CD4-positive, CD25-positive, alpha-beta regulatory T cell (primary cell): ENCODE measurements at regions not wholly inside any gene's neighbourhood (a gene's known extent, or its start where the extent isn't known, plus 50 kb on each side); places are given as distances from the start of the nearest gene placed in this dataset.

ENCODE experiments used
- ATAC-seq, 2 donors: fragments of 150-1000 bp; cut with Tn5 transposase; one replicate each; pipeline ENCODE4 v1.10.0; 2021; ENCODE audit warnings: low read depth in 2 of 2, moderate number of reproducible peaks in 2 of 2, moderate library complexity in 1 of 2
- DNase-seq, 3 donors: peaks; one replicate each; pipeline versions ENCODE4 v3.0.0 to v3.0.0-alpha.2; 2012 to 2022; ENCODE audit warnings: mixed read lengths in 1 of 3
- H3K27ac ChIP-seq: one replicate; pipeline ENCODE4 v1.7.0; 2013; ENCODE audit warnings: mild to moderate bottlenecking, low read length; ENCODE audit not compliant: insufficient read depth, poor library complexity, severe bottlenecking
- H3K27me3 ChIP-seq: one replicate; pipeline ENCODE4 v1.7.0; 2013; ENCODE audit warnings: low read length; ENCODE audit not compliant: control insufficient read depth, insufficient read depth
- H3K36me3 ChIP-seq: one replicate; pipeline ENCODE4 v1.7.0; 2013; ENCODE audit warnings: mild to moderate bottlenecking, low read length, moderate library complexity; ENCODE audit not compliant: control insufficient read depth, insufficient read depth
- H3K4me1 ChIP-seq: 2 replicates; pipeline ENCODE4 v1.7.0; 2013; ENCODE audit warnings: mild to moderate bottlenecking, low read length; ENCODE audit not compliant: insufficient read depth, control insufficient read depth, poor library complexity, severe bottlenecking
- H3K4me3 ChIP-seq: one replicate; pipeline ENCODE4 v1.7.0; 2013; ENCODE audit warnings: low read depth, mild to moderate bottlenecking, low read length, moderate library complexity
- H3K9me3 ChIP-seq, 2 experiments: 1 replicate in 1 of 2; 2 replicates in 1 of 2; pipeline ENCODE4 v1.7.0; 2013; ENCODE audit warnings: low read length in 2 of 2, mild to moderate bottlenecking in 1 of 2, moderate library complexity in 1 of 2; ENCODE audit not compliant: control insufficient read depth in 2 of 2
- H3K27ac Mint-ChIP-seq, 3 donors: one replicate each; pipeline ENCODE4 v1.8.0; 2020 to 2022; ENCODE audit warnings: mild to moderate bottlenecking in 3 of 3, mixed read lengths in 3 of 3, moderate library complexity in 2 of 3
- H3K27me3 Mint-ChIP-seq: one replicate; pipeline ENCODE4 v1.8.0; 2022; ENCODE audit warnings: mild to moderate bottlenecking, mixed read lengths
- H3K36me3 Mint-ChIP-seq: one replicate; pipeline ENCODE4 v1.8.0; 2020; ENCODE audit warnings: mixed read lengths
- H3K4me1 Mint-ChIP-seq, 4 donors: one replicate each; pipeline ENCODE4 v1.8.0; 2020 to 2022; ENCODE audit warnings: mixed read lengths in 4 of 4, mild to moderate bottlenecking in 1 of 4
- H3K4me3 Mint-ChIP-seq, 4 donors: one replicate each; pipeline ENCODE4 v1.8.0; 2020 to 2022; ENCODE audit warnings: mild to moderate bottlenecking in 4 of 4, mixed read lengths in 4 of 4, moderate library complexity in 3 of 4
- H3K9me3 Mint-ChIP-seq, 7 donors: one replicate each; pipeline ENCODE4 v1.8.0; 2020 to 2022; ENCODE audit warnings: mixed read lengths in 7 of 7, mild to moderate bottlenecking in 3 of 7, moderate library complexity in 2 of 7

DNA sequence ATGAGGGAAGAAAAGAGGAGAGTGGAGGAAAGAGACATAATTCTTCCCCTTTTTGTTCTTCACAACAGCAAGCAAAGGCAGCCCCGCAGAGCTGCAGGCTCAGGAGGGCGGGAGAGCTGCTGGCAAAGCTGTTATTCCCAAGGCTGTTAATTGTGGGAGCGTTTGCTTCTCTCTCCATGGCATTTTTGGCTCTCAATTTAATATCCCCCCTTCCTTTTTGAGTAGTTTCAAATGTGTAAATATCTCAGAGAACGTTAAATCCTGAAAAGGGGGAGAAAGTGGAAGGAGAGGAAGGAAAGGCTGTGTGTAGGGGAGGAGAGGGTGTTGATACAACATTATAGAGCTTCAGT, 165.7 kb downstream of the NSG2 start:
- H3K27ac ChIP-seq: no peak overlapping the region
- H3K4me3 Mint-ChIP-seq: no peak overlapping the region
- H3K36me3 ChIP-seq: no peaks in the 10 kb centered on the region
- no peak overlapping the region for H3K27ac Mint-ChIP-seq
- DNase-seq (no peak), ATAC-seq (no peak)
- H3K27me3 Mint-ChIP-seq: peaks cover 6% of the 10 kb centered on the region
- no peaks in the 10 kb centered on the region for H3K9me3 ChIP-seq
- H3K4me1 Mint-ChIP-seq: no peaks in the 10 kb centered on the region
- peaks cover 0 to 4% (median 0%) of the 10 kb centered on the region in 7 donors for H3K9me3 Mint-ChIP-seq
- no peaks in the 10 kb centered on the region for H3K4me1 ChIP-seq
- no peak overlapping the region for H3K4me3 ChIP-seq
- no peaks in the 10 kb centered on the region for H3K27me3 ChIP-seq
- H3K36me3 Mint-ChIP-seq: no peaks in the 10 kb centered on the region

DNA sequence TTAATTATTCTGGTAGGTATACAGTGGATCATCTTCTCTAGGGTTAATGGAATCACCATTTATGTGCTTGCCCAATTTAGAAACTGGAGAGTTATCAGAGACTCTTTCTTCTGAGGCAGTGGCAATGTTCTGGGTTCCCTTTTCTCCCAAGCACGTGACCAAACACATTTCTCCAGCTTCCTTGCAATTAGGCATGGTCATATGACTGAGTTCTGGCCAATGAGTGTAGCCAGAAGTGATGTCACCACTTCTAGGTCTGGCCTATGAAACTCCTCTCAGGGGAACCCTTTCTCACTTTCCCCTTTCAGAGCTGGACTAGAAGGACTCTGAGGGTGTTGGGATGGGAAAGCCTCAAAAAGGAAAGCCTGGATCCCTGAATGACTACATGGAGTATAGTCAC, 172.0 kb downstream of the NSG2 start:
- no peaks in the 10 kb centered on the region for H3K27me3 ChIP-seq
- H3K4me3 ChIP-seq: no peak overlapping the region
- Mint-ChIP-seq H3K36me3 (no peaks in the 10 kb centered on the region), H3K4me3 (no peak overlapping the region), H3K4me1 (no peaks in the 10 kb centered on the region), H3K27ac (peak overlapping the region in 1 of 3 donors; percentile 29), H3K27me3 (no peaks in the 10 kb centered on the region), H3K9me3 (peaks cover 0 to 4% (median 0%) of the 10 kb centered on the region in 7 donors)
- no peaks in the 10 kb centered on the region for H3K36me3 ChIP-seq
- no peak overlapping the region for H3K27ac ChIP-seq
- DNase-seq (no peak), ATAC-seq (no peak)
- no peaks in the 10 kb centered on the region for H3K4me1 ChIP-seq
- H3K9me3 ChIP-seq: no peaks in the 10 kb centered on the region

DNA sequence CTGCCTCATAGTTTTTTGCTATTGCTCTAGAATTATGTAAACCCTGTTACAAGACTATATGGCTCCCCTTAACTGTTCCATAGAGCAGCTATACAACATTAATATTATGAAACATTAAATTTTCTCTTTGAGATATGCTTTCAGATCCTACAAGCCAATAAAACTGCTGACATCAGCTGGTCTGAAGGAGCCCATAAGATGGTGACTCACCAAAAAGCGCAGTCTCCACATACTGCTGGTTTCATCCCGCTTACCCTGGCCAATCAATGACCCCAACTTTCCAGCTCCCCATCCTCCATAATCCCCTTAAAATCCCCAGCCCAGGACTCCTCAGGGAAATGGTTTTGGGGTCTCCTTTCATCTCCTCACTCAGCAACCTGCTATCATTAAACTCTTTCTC, 172.7 kb downstream of the NSG2 start:
- Histone ChIP-seq H3K4me3 (no peak overlapping the region), H3K4me1 (no peaks in the 10 kb centered on the region), H3K27ac (no peak overlapping the region), H3K27me3 (no peaks in the 10 kb centered on the region), H3K9me3 (no peaks in the 10 kb centered on the region), H3K36me3 (no peaks in the 10 kb centered on the region)
- H3K36me3 Mint-ChIP-seq: no peaks in the 10 kb centered on the region
- H3K9me3 Mint-ChIP-seq: peaks cover 0 to 4% (median 0%) of the 10 kb centered on the region in 7 donors
- no peak overlapping the region for H3K4me3 Mint-ChIP-seq
- H3K27me3 Mint-ChIP-seq: no peaks in the 10 kb centered on the region
- DNase-seq (no peak), ATAC-seq (no peak)
- no peaks in the 10 kb centered on the region for H3K4me1 Mint-ChIP-seq
- no peak overlapping the region for H3K27ac Mint-ChIP-seq

DNA sequence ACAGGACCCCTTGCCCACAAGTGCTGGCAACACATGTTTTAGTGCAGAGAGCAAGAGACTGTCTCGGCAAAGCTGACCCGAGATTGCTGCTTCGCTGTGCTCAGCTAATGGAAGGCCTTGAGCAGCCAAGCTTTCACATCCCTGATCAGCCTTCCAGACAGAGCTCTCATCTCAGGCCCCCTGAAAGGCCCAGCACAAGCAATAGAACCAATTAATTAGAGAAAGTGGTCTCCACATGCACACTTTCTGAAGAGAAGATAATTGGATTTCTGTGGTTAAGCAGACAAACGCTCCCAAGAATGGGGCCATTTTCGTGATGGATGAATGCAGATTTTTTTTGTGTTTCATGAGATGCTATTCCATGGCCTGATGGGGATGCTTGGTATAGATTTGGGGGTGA, 174.9 kb downstream of the NSG2 start:
- Mint-ChIP-seq H3K27me3 (no peaks in the 10 kb centered on the region), H3K4me3 (no peak overlapping the region), H3K36me3 (no peaks in the 10 kb centered on the region), H3K4me1 (no peaks in the 10 kb centered on the region), H3K9me3 (peaks cover 0 to 4% (median 0%) of the 10 kb centered on the region in 7 donors), H3K27ac (no peak overlapping the region)
- DNase-seq (no peak), ATAC-seq (no peak)
- no peaks in the 10 kb centered on the region for H3K36me3 ChIP-seq
- no peak overlapping the region for H3K27ac ChIP-seq
- H3K4me1 ChIP-seq: no peaks in the 10 kb centered on the region
- no peak overlapping the region for H3K4me3 ChIP-seq
- H3K27me3 ChIP-seq: no peaks in the 10 kb centered on the region
- no peaks in the 10 kb centered on the region for H3K9me3 ChIP-seq

DNA sequence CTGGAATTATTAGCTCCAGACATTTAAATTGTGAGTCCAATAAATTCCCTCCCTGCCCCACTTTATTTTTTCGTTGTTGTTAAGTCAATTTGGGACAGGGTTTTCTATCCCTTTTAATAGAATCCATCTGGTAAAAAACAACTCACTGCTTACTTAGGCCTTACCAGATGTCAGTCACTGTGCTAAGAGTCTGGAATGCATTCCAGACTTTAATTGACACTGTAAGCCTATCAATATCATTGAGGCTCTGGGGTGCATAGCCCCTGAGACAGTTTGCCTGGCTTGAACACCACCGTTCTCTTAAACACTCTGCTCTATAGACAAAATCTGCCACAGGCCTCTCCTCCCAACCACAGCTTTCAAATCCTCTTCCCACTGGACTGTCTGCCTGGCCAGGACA, 175.9 kb downstream of the NSG2 start:
- DNase-seq (no peak), ATAC-seq (no peak)
- Histone ChIP-seq H3K9me3 (no peaks in the 10 kb centered on the region), H3K27ac (no peak overlapping the region), H3K27me3 (no peaks in the 10 kb centered on the region), H3K36me3 (no peaks in the 10 kb centered on the region), H3K4me3 (no peak overlapping the region), H3K4me1 (no peaks in the 10 kb centered on the region)
- Mint-ChIP-seq H3K27ac (no peak overlapping the region), H3K4me1 (no peaks in the 10 kb centered on the region), H3K36me3 (no peaks in the 10 kb centered on the region), H3K9me3 (peaks cover 0 to 4% (median 0%) of the 10 kb centered on the region in 7 donors), H3K27me3 (no peaks in the 10 kb centered on the region), H3K4me3 (no peak overlapping the region)

DNA sequence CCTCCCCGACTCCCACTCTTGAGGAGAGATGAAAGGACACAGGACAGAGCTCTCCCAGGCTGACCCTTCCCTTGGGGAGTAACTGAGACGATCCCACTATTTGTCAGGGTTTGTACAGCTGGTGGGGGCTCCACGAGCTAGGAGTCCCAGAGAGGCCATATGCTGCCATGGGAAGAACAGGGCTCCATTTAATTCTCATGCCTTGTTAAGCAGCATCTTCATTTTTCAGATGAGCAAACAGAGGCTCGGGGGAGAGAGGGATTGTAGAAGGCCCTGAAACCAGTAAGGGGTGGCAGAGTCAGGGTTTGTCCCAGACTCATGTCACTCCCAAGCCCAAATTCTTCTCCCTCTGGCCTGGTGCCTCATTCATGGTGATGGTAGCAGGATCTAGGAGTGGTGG, 176.4 kb downstream of the NSG2 start:
- ATAC-seq: no peak
- H3K27me3 Mint-ChIP-seq: no peaks in the 10 kb centered on the region
- H3K4me1 Mint-ChIP-seq: no peaks in the 10 kb centered on the region
- H3K9me3 Mint-ChIP-seq: peaks cover 0 to 4% (median 0%) of the 10 kb centered on the region in 7 donors
- H3K27ac Mint-ChIP-seq: no peak overlapping the region
- DNase-seq: no peak
- no peak overlapping the region for H3K27ac ChIP-seq
- H3K36me3 ChIP-seq: no peaks in the 10 kb centered on the region
- no peaks in the 10 kb centered on the region for H3K27me3 ChIP-seq
- H3K4me3 ChIP-seq: no peak overlapping the region
- no peak overlapping the region for H3K4me3 Mint-ChIP-seq
- no peaks in the 10 kb centered on the region for H3K4me1 ChIP-seq
- H3K36me3 Mint-ChIP-seq: no peaks in the 10 kb centered on the region
- H3K9me3 ChIP-seq: no peaks in the 10 kb centered on the region

DNA sequence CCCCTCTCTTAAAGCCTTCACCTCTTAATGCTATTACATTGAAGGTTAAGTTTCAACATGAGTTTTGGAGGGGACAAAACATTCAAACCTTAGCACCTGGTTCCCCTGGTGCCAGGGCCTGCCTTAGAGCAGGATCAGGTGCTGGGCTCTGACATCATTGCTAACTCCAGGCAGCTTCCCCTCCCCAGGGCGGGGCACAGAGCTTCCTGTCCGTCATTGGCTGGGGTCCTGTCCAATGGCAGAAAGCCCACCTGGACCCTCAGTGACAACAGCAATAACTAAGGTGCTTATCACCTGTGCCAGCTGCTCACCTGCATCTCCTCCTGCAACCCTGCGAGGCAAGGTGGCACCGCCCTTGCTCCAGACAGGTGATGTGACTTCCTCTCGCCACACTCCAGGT, 177.4 kb downstream of the NSG2 start:
- Histone ChIP-seq H3K4me1 (no peaks in the 10 kb centered on the region), H3K4me3 (no peak overlapping the region), H3K27ac (no peak overlapping the region), H3K36me3 (no peaks in the 10 kb centered on the region), H3K27me3 (no peaks in the 10 kb centered on the region), H3K9me3 (no peaks in the 10 kb centered on the region)
- DNase-seq: no peak
- H3K27me3 Mint-ChIP-seq: no peaks in the 10 kb centered on the region
- H3K9me3 Mint-ChIP-seq: peaks cover 0 to 4% (median 0%) of the 10 kb centered on the region in 7 donors
- no peaks in the 10 kb centered on the region for H3K4me1 Mint-ChIP-seq
- H3K4me3 Mint-ChIP-seq: no peak overlapping the region
- ATAC-seq: no peak
- no peak overlapping the region for H3K27ac Mint-ChIP-seq
- no peaks in the 10 kb centered on the region for H3K36me3 Mint-ChIP-seq

DNA sequence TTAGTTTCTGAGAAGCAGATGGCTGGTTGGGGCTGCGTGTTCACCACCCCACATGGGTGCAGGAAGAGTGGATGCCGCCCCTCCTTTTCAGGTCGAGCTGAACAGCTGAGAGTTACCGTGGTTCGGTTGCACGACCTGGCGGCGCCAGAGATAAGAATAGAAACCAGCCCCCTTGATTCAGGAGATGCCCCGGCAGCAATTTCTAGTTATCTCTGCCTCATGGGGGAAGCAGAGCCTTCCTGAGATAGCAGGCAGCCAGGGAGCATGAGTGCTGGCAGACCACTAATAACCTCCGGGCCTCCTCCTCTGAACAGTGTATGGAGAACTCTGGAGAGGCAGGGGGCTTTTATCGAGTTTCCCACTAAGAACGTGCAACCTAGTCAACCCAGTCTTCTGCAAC, 177.8 kb downstream of the NSG2 start:
- no peaks in the 10 kb centered on the region for H3K4me1 ChIP-seq
- Mint-ChIP-seq H3K27me3 (no peaks in the 10 kb centered on the region), H3K4me1 (no peaks in the 10 kb centered on the region), H3K9me3 (peaks cover 0 to 4% (median 0%) of the 10 kb centered on the region in 7 donors), H3K4me3 (no peak overlapping the region), H3K36me3 (no peaks in the 10 kb centered on the region), H3K27ac (no peak overlapping the region)
- no peak overlapping the region for H3K27ac ChIP-seq
- ATAC-seq (no peak), DNase-seq (no peak)
- no peak overlapping the region for H3K4me3 ChIP-seq
- H3K27me3 ChIP-seq: no peaks in the 10 kb centered on the region
- H3K9me3 ChIP-seq: no peaks in the 10 kb centered on the region
- no peaks in the 10 kb centered on the region for H3K36me3 ChIP-seq
